SHP77 treated with DMSO at 0.1 percent for 48 hours (cell line): ENCODE measurements at regions not wholly inside any gene's neighbourhood (a gene's known extent, or its start where the extent isn't known, plus 50 kb on each side); places are given as distances from the start of the nearest gene placed in this dataset.

Experiments
- DNase-seq: peaks from one replicate; lab custom pipeline; 2025; lab: John Stamatoyannopoulos, UW

DNA sequence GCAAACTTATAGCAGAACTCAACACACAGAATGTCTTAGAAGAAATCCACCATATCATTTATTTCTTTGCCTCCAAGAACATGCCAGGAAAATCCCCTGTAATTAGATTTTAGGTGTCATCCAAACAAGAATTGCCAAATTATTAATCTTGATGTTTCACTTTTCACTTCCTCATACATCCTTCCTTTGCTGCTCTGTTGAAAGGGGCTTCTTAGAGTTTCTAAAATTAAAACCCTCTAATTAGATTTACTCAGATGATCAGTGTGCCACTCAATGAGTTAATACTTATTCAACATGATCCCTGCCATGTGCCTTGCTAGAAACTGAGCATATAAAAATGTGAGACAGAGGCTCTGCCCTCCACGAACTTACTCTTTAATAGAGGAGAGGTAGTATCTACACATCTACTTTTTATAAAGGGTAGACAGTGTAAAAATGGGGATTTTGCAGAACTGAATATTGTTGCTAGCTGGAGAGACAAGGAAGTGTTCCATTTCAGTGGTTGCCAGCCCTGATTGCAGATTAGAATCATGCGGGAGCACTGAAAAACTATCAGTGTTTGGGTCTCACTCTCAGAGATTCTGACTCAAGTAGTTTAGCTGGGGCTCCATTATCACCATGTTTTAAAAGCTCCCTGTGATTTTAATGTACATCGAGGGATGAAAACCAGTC, 498.4 kb downstream of the TLE4 start:
- no peak for DNase-seq

GRCh38 chr9:80066931-80067330, 495.2 kb downstream of the TLE4 start:
- DNase-seq = no peak

DNA sequence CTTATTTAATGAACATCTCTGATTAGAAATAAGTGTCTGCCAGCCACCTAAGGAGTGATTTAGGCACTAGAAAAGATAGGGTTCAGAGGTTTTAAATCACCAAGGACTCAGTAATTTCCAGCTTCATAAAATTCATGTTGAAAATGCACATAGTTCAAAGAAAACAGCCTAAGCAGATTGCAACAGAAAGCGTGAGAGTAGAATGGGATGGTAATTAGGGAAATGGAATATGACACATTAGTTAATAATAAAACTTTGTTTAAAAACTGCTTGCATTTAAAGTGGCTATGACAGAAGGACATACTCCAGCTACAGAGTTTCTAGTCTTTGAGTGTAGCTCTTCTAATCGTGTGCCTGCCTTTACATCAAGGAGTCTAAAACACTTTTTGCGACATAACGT, 490.8 kb downstream of the TLE4 start:
- no peak for DNase-seq

DNA sequence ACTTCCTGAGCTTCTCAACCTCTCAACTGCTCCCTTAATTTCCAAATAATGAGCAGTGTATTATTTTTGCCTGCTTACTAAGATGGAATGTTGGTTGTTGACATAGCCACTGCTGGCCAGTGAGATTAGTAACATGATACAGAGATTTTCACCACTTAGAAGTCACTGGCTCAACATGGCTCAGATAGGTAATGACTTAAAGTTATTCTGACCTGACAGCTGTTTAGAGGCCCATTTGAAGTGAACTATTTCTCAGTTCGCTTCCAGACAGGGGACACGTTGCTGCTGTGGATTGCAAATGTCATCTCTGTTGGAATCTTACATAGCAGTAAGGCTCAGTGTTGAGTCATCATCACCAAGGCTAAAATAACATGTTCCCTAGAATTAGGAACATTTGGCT, 490.2 kb downstream of the TLE4 start:
- DNase-seq = no peak

- DNase-seq = no peak
Observed at GRCh38 chr9:80061096-80061495, 489.3 kb downstream of the TLE4 start.

DNA sequence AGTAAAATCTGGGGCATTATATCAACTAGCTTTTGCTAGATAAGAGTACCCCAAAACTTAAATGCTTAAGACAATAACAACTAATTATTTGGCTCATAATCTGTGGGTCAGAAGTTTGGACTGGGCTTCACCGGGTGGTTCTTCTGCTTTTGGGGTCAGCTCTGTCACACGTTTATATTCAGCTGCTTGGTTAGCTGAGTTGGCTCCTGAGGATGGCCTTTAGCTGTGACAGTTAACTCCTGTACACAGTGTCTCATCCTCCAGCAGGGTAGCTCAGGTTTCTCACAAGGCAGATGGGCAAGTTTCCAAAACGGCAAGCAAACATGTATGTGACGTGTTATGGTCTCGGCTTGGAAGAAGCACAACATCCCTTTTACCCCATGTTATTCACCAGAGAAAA, 488.2 kb downstream of the TLE4 start:
- no peak for DNase-seq

GRCh38 chr9:80059191-80059590, 487.4 kb downstream of the TLE4 start:
- no peak for DNase-seq

GRCh38 chr9:80052830-80053229, 481.1 kb downstream of the TLE4 start:
- no peak for DNase-seq

- no peak for DNase-seq
Observed at GRCh38 chr9:80049096-80049782, 477.5 kb downstream of the TLE4 start.

- no peak for DNase-seq
Observed at GRCh38 chr9:80046481-80046880, 474.7 kb downstream of the TLE4 start.

- no peak for DNase-seq
Observed at GRCh38 chr9:80041821-80042220, 470.1 kb downstream of the TLE4 start.

- DNase-seq = no peak
Observed at GRCh38 chr9:80040457-80040856, 468.7 kb downstream of the TLE4 start.

DNA sequence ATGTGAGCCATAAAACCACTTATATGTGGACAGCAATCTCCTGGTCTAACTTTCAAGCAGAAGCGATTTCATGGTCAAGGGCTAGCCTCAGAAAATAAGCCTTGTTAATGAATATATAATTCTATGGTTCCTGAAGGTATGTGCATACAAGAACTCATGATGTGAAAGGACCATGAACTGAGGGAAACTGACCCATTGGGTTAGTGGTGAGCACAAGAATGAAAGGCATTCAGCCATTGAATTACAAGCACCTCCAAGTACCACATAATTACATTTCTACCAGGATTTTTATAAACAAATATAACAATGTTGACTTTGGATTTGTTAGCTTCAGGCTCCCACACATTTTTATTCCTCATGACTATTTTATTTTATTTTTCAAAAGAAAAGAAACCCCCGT, 459.0 kb downstream of the TLE4 start:
- no peak for DNase-seq

GRCh38 chr9:80028501-80028900, 456.7 kb downstream of the TLE4 start:
- no peak for DNase-seq

GRCh38 chr9:80025796-80026520, 454.2 kb downstream of the TLE4 start:
- DNase-seq = no peak

DNA sequence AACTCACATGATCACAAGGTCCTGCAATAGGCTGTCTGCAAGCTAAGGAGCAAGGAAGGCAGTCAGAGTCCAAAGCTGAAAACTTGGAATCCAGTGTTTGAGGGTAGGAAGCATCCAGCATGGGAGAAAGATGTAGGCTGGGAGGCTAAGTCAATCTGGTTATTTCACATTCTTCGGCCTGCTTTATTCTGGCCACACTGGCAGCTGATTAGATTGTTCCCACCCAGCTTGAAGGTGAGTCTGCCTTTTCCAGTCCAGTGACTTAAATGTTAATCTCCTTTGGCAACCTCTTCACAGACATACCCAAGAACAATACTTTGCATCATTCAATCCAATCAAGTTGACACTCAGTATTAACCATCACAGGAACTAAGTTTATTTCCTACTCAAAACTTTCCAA, 453.4 kb downstream of the TLE4 start:
- no peak for DNase-seq

DNA sequence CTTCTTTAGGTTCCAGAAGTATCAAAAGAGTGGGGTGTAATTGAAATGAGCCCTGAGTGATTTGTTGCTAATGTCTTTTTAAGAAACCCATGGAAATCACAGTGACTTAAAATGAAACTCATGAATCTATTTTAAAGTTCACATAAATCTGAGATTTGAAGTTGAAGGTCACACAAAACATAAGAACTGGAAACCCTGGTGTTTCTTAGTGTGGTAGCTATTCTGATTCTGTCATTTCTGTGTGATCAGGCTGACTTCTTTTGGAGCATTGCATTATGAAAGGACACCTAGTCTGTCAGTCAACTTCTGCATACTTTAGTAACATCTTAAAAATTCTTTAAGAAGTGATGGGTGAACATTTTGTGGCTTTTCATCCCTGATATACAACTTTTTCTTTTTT, 448.8 kb downstream of the TLE4 start:
- no peak for DNase-seq

- no peak for DNase-seq
Observed at GRCh38 chr9:80020056-80020455, 448.3 kb downstream of the TLE4 start.

DNA sequence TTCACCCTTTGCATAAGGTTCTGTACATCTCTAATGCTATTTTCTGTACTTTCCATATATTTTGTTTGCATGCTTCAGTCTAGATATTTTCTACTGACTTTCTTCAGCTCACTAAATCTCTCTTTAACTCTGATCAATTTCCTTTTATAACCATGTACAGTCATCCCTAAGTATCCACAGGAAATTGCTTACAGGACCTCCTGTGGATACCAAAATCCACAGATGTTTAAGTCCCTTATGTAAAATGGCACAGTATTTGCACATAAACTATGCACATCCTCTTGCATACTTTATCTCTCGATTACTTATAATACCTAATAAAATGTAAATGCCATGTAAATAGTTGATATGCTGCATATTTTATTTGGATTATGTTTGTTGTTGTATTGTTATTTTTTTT, 442.1 kb downstream of the TLE4 start:
- DNase-seq = no peak

GRCh38 chr9:80012557-80013330, 441.0 kb downstream of the TLE4 start:
- no peak for DNase-seq

DNA sequence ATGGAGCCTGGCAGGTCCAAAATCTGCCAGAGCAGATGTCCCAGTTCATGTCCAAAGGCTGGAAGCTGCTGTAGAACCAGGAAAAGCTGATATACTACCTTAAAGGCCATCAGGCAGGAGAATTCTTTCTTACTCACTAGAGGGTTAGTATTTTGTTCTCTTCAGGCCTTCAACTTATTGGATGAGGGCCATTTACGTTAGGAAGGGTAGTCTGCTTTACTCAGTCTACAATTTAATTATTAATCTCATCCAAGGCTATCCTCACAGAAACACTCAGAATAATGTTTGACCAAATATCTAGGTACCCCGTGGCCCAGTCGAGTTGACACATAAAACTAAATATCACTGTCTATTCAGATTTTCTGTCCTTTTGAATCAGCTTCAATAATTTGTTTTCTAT, 437.4 kb downstream of the TLE4 start:
- DNase-seq = no peak

DNA sequence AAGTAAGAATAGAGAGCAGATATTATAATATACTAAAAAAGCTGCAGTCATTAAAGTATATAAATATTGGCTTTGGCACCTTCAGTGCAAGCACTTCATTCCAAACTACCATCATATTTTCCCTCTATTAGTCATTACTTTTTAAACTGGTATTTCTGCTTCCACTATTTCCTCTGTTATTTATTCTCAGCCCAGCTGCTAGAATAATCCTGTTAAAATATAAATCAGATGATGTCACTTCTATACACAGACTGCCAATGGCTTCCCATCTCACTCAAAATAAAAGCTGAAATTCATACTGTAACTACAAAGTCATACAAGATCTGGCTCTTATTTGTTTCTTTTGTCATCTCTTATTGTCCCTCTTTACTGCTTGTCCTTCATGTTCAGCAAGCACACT, 432.9 kb downstream of the TLE4 start:
- no peak for DNase-seq

- no peak for DNase-seq
Observed at GRCh38 chr9:79990536-79990935, 418.8 kb downstream of the TLE4 start.
